ENCODE measurements at regions not wholly inside any gene's neighbourhood (a gene's known extent, or its start where the extent isn't known, plus 50 kb on each side); places are given as distances from the start of the nearest gene placed in this dataset.

GRCh38 chr16:50967827-50968612 lies 183.1 kb downstream of the SALL1 start:
- CTCF ChIA-PET = no interaction called here
- POLR2A ChIA-PET = no interaction called here

GRCh38 chr16:50964491-50964890 lies 186.6 kb downstream of the SALL1 start:
- POLR2A ChIA-PET = no interaction called here

GRCh38 chr16:50961952-50962351 lies 189.1 kb downstream of the SALL1 start:
- POLR2A ChIA-PET = no interaction called here
- CTCF ChIA-PET = no interaction called here

More at GRCh38 chr16:50964491-50964890, 186.6 kb downstream of the SALL1 start:
- CTCF ChIA-PET = no interaction called here

GRCh38 chr16:50960517-50961202 lies 190.4 kb downstream of the SALL1 start:
- ChIA-PET POLR2A (no interaction called here), CTCF (no interaction called here)

GRCh38 chr16:50957056-50957455 lies 194.0 kb downstream of the SALL1 start:
- ChIA-PET CTCF (no interaction called here), POLR2A (no interaction called here)

GRCh38 chr16:50956637-50957036 lies 194.4 kb downstream of the SALL1 start:
- ChIA-PET POLR2A (no interaction called here), CTCF (no interaction called here)

- ChIA-PET POLR2A (no interaction called here), CTCF (no interaction called here)
Measured at GRCh38 chr16:50955311-50955710, 195.8 kb downstream of the SALL1 start.

GRCh38 chr16:50954469-50954868 lies 196.6 kb downstream of the SALL1 start:
- CTCF ChIA-PET = no interaction called here
- POLR2A ChIA-PET = no interaction called here

GRCh38 chr16:50953290-50953689 lies 197.8 kb downstream of the SALL1 start:
- CTCF ChIA-PET = no interaction called here

GRCh38 chr16:50950955-50951354 lies 200.1 kb downstream of the SALL1 start:
- ChIA-PET CTCF (no interaction called here), POLR2A (no interaction called here)

More at GRCh38 chr16:50953290-50953689, 197.8 kb downstream of the SALL1 start:
- POLR2A ChIA-PET = no interaction called here

GRCh38 chr16:50948268-50948930 lies 202.7 kb downstream of the SALL1 start:
- CTCF ChIA-PET = no interaction called here
- POLR2A ChIA-PET = no interaction called here

- ChIA-PET POLR2A (no interaction called here), CTCF (no interaction called here)
Measured at GRCh38 chr16:50947826-50948225, 203.2 kb downstream of the SALL1 start.

- POLR2A ChIA-PET = no interaction called here
- CTCF ChIA-PET = no interaction called here
Measured at GRCh38 chr16:50946606-50947005, 204.5 kb downstream of the SALL1 start.

- CTCF ChIA-PET = no interaction called here
- POLR2A ChIA-PET = no interaction called here
Measured at GRCh38 chr16:50946098-50946497, 204.2 kb downstream of the CYLD start.

- POLR2A ChIA-PET = no interaction called here
- CTCF ChIA-PET = no interaction called here
Measured at GRCh38 chr16:50945171-50945570, 203.3 kb downstream of the CYLD start.

- ChIA-PET CTCF (no interaction called here), POLR2A (no interaction called here)
Measured at GRCh38 chr16:50944436-50944835, 202.6 kb downstream of the CYLD start.

GRCh38 chr16:50944033-50944432 lies 202.1 kb downstream of the CYLD start:
- ChIA-PET POLR2A (no interaction called here), CTCF (no interaction called here)

GRCh38 chr16:50942143-50942542 lies 200.3 kb downstream of the CYLD start:
- CTCF ChIA-PET = no interaction called here
- POLR2A ChIA-PET = no interaction called here

GRCh38 chr16:50941681-50942080 lies 199.8 kb downstream of the CYLD start:
- ChIA-PET POLR2A (no interaction called here), CTCF (no interaction called here)

- ChIA-PET CTCF (no interaction called here), POLR2A (no interaction called here)
Measured at GRCh38 chr16:50940275-50940854, 198.5 kb downstream of the CYLD start.

- POLR2A ChIA-PET = no interaction called here
Measured at GRCh38 chr16:50939356-50939755, 197.5 kb downstream of the CYLD start.

More at GRCh38 chr16:50939356-50939755, 197.5 kb downstream of the CYLD start:
- CTCF ChIA-PET = no interaction called here
